K562 (cell line): ENCODE measurements at regions not wholly inside any gene's neighbourhood (a gene's known extent, or its start where the extent isn't known, plus 50 kb on each side); places are given as distances from the start of the nearest gene placed in this dataset.
"Not testable (repeated sequence)": the region's sequence is repeated elsewhere in the genome, so short reads cannot be mapped to it uniquely, and the experiment has no call there.

ENCODE experiments used
- ATAC-seq: fragments of 200-7000 bp; cut with Tn5 transposase; 3 replicates; pipeline ENCODE4 v1.9.1; 2020; ENCODE audit warnings: moderate library complexity
- BruUV-seq: library from RNA; stranded (reverse); fragments of 400-500 nt; replicated peaks from 2 replicates; lab custom pipeline; 2021; lab: Mats Ljungman, UMichigan
- CTCF ChIA-PET: fragments of 300-600 bp; formaldehyde crosslinking; extraction: SDS; loops from one replicate; lab custom pipeline; 2021; ENCODE audit warnings: low intra/inter-chr PET ratio; lab: Yijun Ruan, JAX
- POLR2A ChIA-PET: fragments of 300-600, 350-650 bp; sonication (Branson Sonifier 250); formaldehyde crosslinking; extraction: SDS; loops from one replicate; lab custom pipeline; 2021; ENCODE audit warnings: antibody characterized with exemption, inconsistent platforms; lab: Yijun Ruan, JAX
- DNase-seq, 4 experiments: peaks; one replicate each; pipeline versions ENCODE4 v3.0.0 to v3.0.0-alpha.2; 2011 to 2018; ENCODE audit warnings: low spot score in 3 of 4, mixed read lengths in 3 of 4; ENCODE audit errors: extremely low read depth in 1 of 4
- FAIRE-seq: peaks from 2 replicates; lab custom pipeline; 2011; peaks lifted over from hg19 to GRCh38; lab: Jason Lieb, UNC
- H2AFZ ChIP-seq: 2 replicates; pipeline ENCODE4 v1.6.0; 2011; ENCODE audit warnings: low read depth, low read length, control low read depth, inconsistent platforms
- H3K27ac ChIP-seq: fragments of 200-600 bp; 3 replicates; pipeline ENCODE4 v1.8.0; 2011; ENCODE audit warnings: low read depth, mild to moderate bottlenecking, control low read depth, inconsistent platforms, low read length, moderate library complexity, mixed read lengths; ENCODE audit errors: extremely low read depth
- H3K27me3 ChIP-seq, 2 experiments: fragments of 300-600 bp in 1 of 2; 2 replicates in 1 of 2; 3 replicates in 1 of 2; pipeline versions ENCODE4 v1.6.0 to v1.8.0; 2011; ENCODE audit warnings: inconsistent platforms in 2 of 2, low read length in 2 of 2, mild to moderate bottlenecking in 1 of 2, mixed read lengths in 1 of 2, moderate library complexity in 1 of 2; ENCODE audit not compliant: control insufficient read depth in 2 of 2, insufficient read depth in 2 of 2
- H3K36me3 ChIP-seq: fragments of 300-600 bp; 3 replicates; pipeline ENCODE4 v1.8.0; 2011; ENCODE audit warnings: mild to moderate bottlenecking, low read length, inconsistent platforms; ENCODE audit not compliant: control insufficient read depth, insufficient read depth
- H3K4me1 ChIP-seq, 2 experiments: fragments of 200-600 bp in 1 of 2; replicated peaks in 1 of 2; 2 replicates in 1 of 2; 3 replicates in 1 of 2; pipeline versions ENCODE4 v1.5.1 to v1.8.0; 2011; ENCODE audit warnings: inconsistent platforms in 2 of 2, low read length in 2 of 2, mild to moderate bottlenecking in 1 of 2, mixed read lengths in 1 of 2, moderate library complexity in 1 of 2; ENCODE audit not compliant: control insufficient read depth in 2 of 2, insufficient read depth in 2 of 2
- H3K4me2 ChIP-seq: 2 replicates; pipeline ENCODE4 v1.6.1; 2011; ENCODE audit warnings: low read length, control low read depth, inconsistent platforms, mixed read lengths; ENCODE audit not compliant: insufficient read depth
- H3K4me3 ChIP-seq: fragments of 200-600 bp; sonication (generic), shearing (Covaris generic); 2 replicates; pipeline ENCODE4 v1.5.1; 2016; ENCODE audit warnings: control low read depth, inconsistent platforms
- H3K79me2 ChIP-seq: fragments of 200-600 bp; 3 replicates; pipeline ENCODE4 v1.8.0; 2011; ENCODE audit warnings: low read length, inconsistent platforms; ENCODE audit not compliant: control insufficient read depth, insufficient read depth
- H3K9ac ChIP-seq, 2 experiments: 2 replicates each; pipeline versions ENCODE4 v1.6.0 to v1.6.1; 2011; ENCODE audit warnings: low read depth in 2 of 2, low read length in 2 of 2, control low read depth in 1 of 2, inconsistent platforms in 1 of 2, mild to moderate bottlenecking in 1 of 2, mixed read lengths in 1 of 2; ENCODE audit not compliant: insufficient read depth in 1 of 2
- H3K9me1 ChIP-seq: one replicate; pipeline ENCODE4 v1.6.0; 2011; ENCODE audit warnings: inconsistent platforms, mild to moderate bottlenecking, low read length, moderate library complexity; ENCODE audit not compliant: control insufficient read depth, insufficient read depth
- H3K9me3 ChIP-seq: replicated peaks from 2 replicates; pipeline ENCODE4 v1.5.1; 2011; ENCODE audit warnings: low read depth, low read length, inconsistent platforms; ENCODE audit not compliant: control insufficient read depth, insufficient read depth
- H4K20me1 ChIP-seq: replicated peaks from 2 replicates; pipeline ENCODE4 v1.6.1; 2011; ENCODE audit warnings: low read length, inconsistent platforms, mixed read lengths; ENCODE audit not compliant: control insufficient read depth, insufficient read depth
- DACH1 ChIP-seq: fragments of 450-650 bp; IDR thresholded peaks from 2 replicates; pipeline ENCODE4 v1.6.1; 2018; ENCODE audit not compliant: partially characterized antibody
- MEF2A ChIP-seq: IDR thresholded peaks from 2 replicates; pipeline ENCODE4 v1.6.1; 2011; ENCODE audit warnings: low read depth, mild to moderate bottlenecking, low read length, moderate library complexity; ENCODE audit not compliant: control insufficient read depth
- MEIS2 ChIP-seq: fragments of 450-650 bp; IDR thresholded peaks from 2 replicates; pipeline ENCODE4 v1.6.1; 2014; ENCODE audit warnings: mild to moderate bottlenecking; ENCODE audit not compliant: partially characterized antibody
- PCBP1 ChIP-seq: fragments of 200-400 bp; formaldehyde crosslinking; IDR thresholded peaks from 2 replicates; pipeline ENCODE4 v1.6.1; 2018; ENCODE audit warnings: mild to moderate bottlenecking, low read depth, low read length; ENCODE audit not compliant: poor library complexity, severe bottlenecking
- PCBP2 ChIP-seq: fragments of 200-400 bp; formaldehyde crosslinking; IDR thresholded peaks from 2 replicates; pipeline ENCODE4 v1.6.1; 2018; ENCODE audit warnings: low read length, low read depth, mild to moderate bottlenecking, moderate library complexity; ENCODE audit not compliant: poor library complexity, severe bottlenecking
- YY1 ChIP-seq, 3 experiments: IDR thresholded peaks; 2 replicates each; pipeline ENCODE4 v1.6.1; 2011; ENCODE audit warnings: low read length in 2 of 3, mild to moderate bottlenecking in 2 of 3, moderate library complexity in 2 of 3, borderline replicate concordance in 1 of 3, control low read depth in 1 of 3, low read depth in 1 of 3; ENCODE audit not compliant: insufficient read depth in 3 of 3, insufficient replicate concordance in 2 of 3, control insufficient read depth in 1 of 3, insufficient read length in 1 of 3; ENCODE audit errors: extremely low read depth in 1 of 3
- ZC3H4 ChIP-seq: sonication (generic); formaldehyde crosslinking; IDR thresholded peaks from 2 replicates; pipeline ENCODE4 v1.9.0; 2021; ENCODE audit warnings: missing genetic modification reagents, borderline replicate concordance
- ZNF197 ChIP-seq: fragments of 200-800 bp; sonication (Bioruptor generic); IDR thresholded peaks from 2 replicates; pipeline ENCODE4 v1.6.1; 2016; ENCODE audit warnings: low read depth, missing genetic modification characterization, missing compliant biosample characterization
- ZNF77 ChIP-seq: fragments of 250-450 bp; sonication (Bioruptor Pico); IDR thresholded peaks from 2 replicates; pipeline ENCODE4 v1.5.0; 2020
- whole genome bisulfite sequencing: fragments of 100-300 bp; shearing (Covaris generic); methylation state at CpG from one replicate; pipeline ENCODE4 v1.1.6; 2016; ENCODE audit warnings: low coverage, mixed read lengths; ENCODE audit not compliant: insufficient coverage; ENCODE audit errors: missing lambda C conversion rate; 5-methylcytosine and 5-hydroxymethylcytosine counted together
- in situ Hi-C: fragments of 300-500 bp; cut with MboI; formaldehyde crosslinking; loops from 4 replicates; pipeline ENCODE4 v1.15.0; 2018; ENCODE audit warnings: inconsistent platforms, mixed read lengths
- intact Hi-C: fragments of 100-400 bp; cut with micrococcal nuclease; formaldehyde crosslinking; loops from 2 replicates; pipeline ENCODE4 v1.14.2; 2022
- TF ChIP-seq, protein P1 (sequence below), 2 experiments: IDR thresholded peaks in 1 of 2; conservative IDR thresholded peaks in 1 of 2; 2 replicates each; pipeline ENCODE4 v1.6.1; 2016; ENCODE audit warnings: low read depth in 2 of 2, mild to moderate bottlenecking in 1 of 2, missing compliant biosample characterization in 1 of 2, missing genetic modification characterization in 1 of 2, moderate library complexity in 1 of 2
- TF ChIP-seq, protein P2 (sequence below): fragments of 450-650 bp; IDR thresholded peaks from 2 replicates; pipeline ENCODE4 v1.6.1; 2016

DNA sequence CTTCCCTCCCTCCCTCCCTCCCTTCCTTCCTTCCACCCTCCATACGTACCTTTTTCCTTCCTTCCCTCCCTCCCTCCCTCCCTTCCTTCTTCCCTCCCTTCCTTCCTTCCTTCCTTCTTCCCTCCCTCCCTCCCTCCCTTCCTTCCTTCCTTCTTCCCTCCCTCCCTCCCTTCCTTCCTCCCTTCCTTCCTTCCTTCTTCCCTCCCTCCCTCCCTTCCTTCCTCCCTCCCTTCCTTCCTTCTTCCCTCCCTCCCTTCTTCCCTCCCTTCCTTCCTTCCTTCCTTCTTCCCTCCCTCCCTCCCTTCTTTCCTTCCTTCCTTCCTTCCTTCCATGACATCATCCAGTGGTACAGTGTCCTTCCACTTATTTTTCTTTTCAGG is 394.9 kb upstream of the KCNMB2 start:
- H3K4me3 ChIP-seq, H3K27ac ChIP-seq, BruUV-seq, DNase-seq, H3K79me2 ChIP-seq, ATAC-seq, intact Hi-C loops, H2AFZ ChIP-seq, H3K36me3 ChIP-seq, H3K9ac ChIP-seq, H3K4me2 ChIP-seq, CTCF ChIA-PET, H3K9me3 ChIP-seq, POLR2A ChIA-PET, H3K9me1 ChIP-seq, FAIRE-seq, H3K4me1 ChIP-seq, H3K27me3 ChIP-seq, in situ Hi-C loops, H4K20me1 ChIP-seq: not testable (repeated sequence)
- TF ChIP-seq PCBP1, result peak; percentile 81
- TF ChIP-seq PCBP2, result peak; percentile 48
- WGBS, result 0% methylated on average over 1 of the region's 1 CpG

DNA sequence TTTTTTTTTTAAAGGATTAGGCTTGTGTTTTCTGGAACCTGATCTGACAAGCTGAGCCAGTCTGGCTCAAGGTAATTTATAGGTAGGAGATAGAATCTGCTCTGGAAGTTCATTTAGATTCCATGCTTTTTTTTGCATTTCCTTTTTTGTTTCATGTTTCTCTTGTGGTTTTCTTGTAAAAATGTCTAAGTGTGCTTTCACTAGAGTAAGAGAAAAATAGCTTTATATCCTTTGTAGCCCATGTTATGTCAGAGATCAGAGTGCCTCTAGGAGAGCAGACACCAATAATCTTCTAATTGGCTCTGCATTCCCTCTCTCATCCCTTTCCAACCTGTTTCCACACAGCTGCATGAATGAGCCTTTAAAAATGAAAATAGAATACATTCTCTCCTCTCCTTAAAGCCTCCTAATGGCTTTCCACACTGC is 389.8 kb upstream of the KCNMB2 start:
- Histone ChIP-seq H3K4me2 (no peak overlapping the region), H3K9me3 (no peaks in the 10 kb centered on the region), H3K36me3 (no peaks in the 10 kb centered on the region), H3K9me1 (no peaks in the 10 kb centered on the region), H3K4me3 (no peak overlapping the region), H4K20me1 (no peaks in the 10 kb centered on the region), H3K79me2 (no peaks in the 10 kb centered on the region), H2AFZ (peak overlapping the region; percentile 11; the same call in 1 of the 2 replicates), H3K27me3 (no peaks in the 10 kb centered on the region), H3K9ac (no peak overlapping the region), H3K4me1 (no peaks in the 10 kb centered on the region), H3K27ac (no peak overlapping the region)
- intact Hi-C loops (no loop called here), in situ Hi-C loops (no loop called here)
- CTCF ChIA-PET, result no interaction called here
- no peak for FAIRE-seq
- BruUV-seq, result no TSS peak
- ATAC-seq, result no peak
- DNase-seq, result no peak
- POLR2A ChIA-PET, result interaction anchor here (1.9 kb wide), 1 partner anchor 24 kb away, joined by 6 read pairs; no protein-coding TSS in a partner anchor
- TF ChIP-seq ZNF197 (no peak), ZNF77 (no peak), MEF2A (no peak), ZC3H4 (no peak), DACH1 (no peak), YY1 (IDR thresholded peaks at IDR 0.05; ENCODE audit: borderline replicate concordance in 1 of 3, control insufficient read depth in 1 of 3, extremely low read depth in 1 of 3, insufficient read depth in 3 of 3, insufficient read length in 1 of 3, insufficient replicate concordance in 2 of 3, low read depth in 1 of 3, low read length in 2 of 3) (no peak), MEIS2 (peak; percentile 63)
- TF ChIP-seq, protein P1, sequence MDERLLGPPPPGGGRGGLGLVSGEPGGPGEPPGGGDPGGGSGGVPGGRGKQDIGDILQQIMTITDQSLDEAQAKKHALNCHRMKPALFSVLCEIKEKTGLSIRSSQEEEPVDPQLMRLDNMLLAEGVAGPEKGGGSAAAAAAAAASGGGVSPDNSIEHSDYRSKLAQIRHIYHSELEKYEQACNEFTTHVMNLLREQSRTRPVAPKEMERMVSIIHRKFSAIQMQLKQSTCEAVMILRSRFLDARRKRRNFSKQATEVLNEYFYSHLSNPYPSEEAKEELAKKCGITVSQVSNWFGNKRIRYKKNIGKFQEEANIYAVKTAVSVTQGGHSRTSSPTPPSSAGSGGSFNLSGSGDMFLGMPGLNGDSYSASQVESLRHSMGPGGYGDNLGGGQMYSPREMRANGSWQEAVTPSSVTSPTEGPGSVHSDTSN (CRISPR knock-in tag; IDR thresholded peaks at IDR 0.05; ENCODE audit: low read depth), result no peak
- TF ChIP-seq, protein P1 (tag; conservative IDR thresholded peaks at IDR 0.05; ENCODE audit: low read depth), result peak; percentile 59
- TF ChIP-seq, protein P2, sequence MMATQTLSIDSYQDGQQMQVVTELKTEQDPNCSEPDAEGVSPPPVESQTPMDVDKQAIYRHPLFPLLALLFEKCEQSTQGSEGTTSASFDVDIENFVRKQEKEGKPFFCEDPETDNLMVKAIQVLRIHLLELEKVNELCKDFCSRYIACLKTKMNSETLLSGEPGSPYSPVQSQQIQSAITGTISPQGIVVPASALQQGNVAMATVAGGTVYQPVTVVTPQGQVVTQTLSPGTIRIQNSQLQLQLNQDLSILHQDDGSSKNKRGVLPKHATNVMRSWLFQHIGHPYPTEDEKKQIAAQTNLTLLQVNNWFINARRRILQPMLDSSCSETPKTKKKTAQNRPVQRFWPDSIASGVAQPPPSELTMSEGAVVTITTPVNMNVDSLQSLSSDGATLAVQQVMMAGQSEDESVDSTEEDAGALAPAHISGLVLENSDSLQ, result peak; percentile 59
